GM21619 (cell line): ENCODE measurements at regions not wholly inside any gene's neighbourhood (a gene's known extent, or its start where the extent isn't known, plus 50 kb on each side); places are given as distances from the start of the nearest gene placed in this dataset.

ENCODE experiments used
- ATAC-seq: cut with Tn5 transposase; IDR thresholded peaks from one replicate; pipeline ENCODE4 v1.9.1; 2021; ENCODE audit not compliant: unreplicated experiment

GRCh38 chr7:47691988-47692387 is 110.1 kb upstream of the TNS3 start:
- no peak for ATAC-seq

GRCh38 chr7:47690902-47691558 is 109.1 kb upstream of the TNS3 start:
- no peak for ATAC-seq

- ATAC-seq, result no peak
Measured at GRCh38 chr7:47689558-47689957, 107.6 kb upstream of the TNS3 start.

GRCh38 chr7:47688311-47689100 is 106.6 kb upstream of the TNS3 start:
- no peak for ATAC-seq

GRCh38 chr7:47685712-47686376 is 103.9 kb upstream of the TNS3 start:
- ATAC-seq, result no peak

- no peak for ATAC-seq
Measured at GRCh38 chr7:47685151-47685550, 103.2 kb upstream of the TNS3 start.

- ATAC-seq, result no peak
Measured at GRCh38 chr7:47684728-47685127, 102.8 kb upstream of the TNS3 start.

GRCh38 chr7:47683485-47683898 is 101.6 kb upstream of the TNS3 start:
- no peak for ATAC-seq

GRCh38 chr7:47682874-47683273 is 101.0 kb upstream of the TNS3 start:
- ATAC-seq, result no peak

GRCh38 chr7:47681249-47681810 is 99.4 kb upstream of the TNS3 start:
- no peak for ATAC-seq

GRCh38 chr7:47678641-47679380 is 96.9 kb upstream of the TNS3 start:
- ATAC-seq, result no peak

GRCh38 chr7:47677664-47678063 is 95.8 kb upstream of the TNS3 start:
- no peak for ATAC-seq

GRCh38 chr7:47677093-47677492 is 95.2 kb upstream of the TNS3 start:
- no peak for ATAC-seq

GRCh38 chr7:47672977-47673381 is 91.1 kb upstream of the TNS3 start:
- ATAC-seq, result no peak

GRCh38 chr7:47672271-47672791 is 90.4 kb upstream of the TNS3 start:
- no peak for ATAC-seq

- no peak for ATAC-seq
Measured at GRCh38 chr7:47671358-47671757, 89.4 kb upstream of the TNS3 start.

GRCh38 chr7:47670729-47671128 is 88.8 kb upstream of the TNS3 start:
- ATAC-seq, result peak; percentile 75

GRCh38 chr7:47669901-47670384 is 88.0 kb upstream of the TNS3 start:
- no peak for ATAC-seq

GRCh38 chr7:47669178-47669891 is 87.4 kb upstream of the TNS3 start:
- peak; percentile 91 for ATAC-seq
